HG03460 (cell line): ENCODE measurements at regions not wholly inside any gene's neighbourhood (a gene's known extent, or its start where the extent isn't known, plus 50 kb on each side); places are given as distances from the start of the nearest gene placed in this dataset.

Source experiments
- ATAC-seq: cut with Tn5 transposase; IDR thresholded peaks from one replicate; pipeline ENCODE4 v1.9.1; 2021; ENCODE audit not compliant: unreplicated experiment

DNA sequence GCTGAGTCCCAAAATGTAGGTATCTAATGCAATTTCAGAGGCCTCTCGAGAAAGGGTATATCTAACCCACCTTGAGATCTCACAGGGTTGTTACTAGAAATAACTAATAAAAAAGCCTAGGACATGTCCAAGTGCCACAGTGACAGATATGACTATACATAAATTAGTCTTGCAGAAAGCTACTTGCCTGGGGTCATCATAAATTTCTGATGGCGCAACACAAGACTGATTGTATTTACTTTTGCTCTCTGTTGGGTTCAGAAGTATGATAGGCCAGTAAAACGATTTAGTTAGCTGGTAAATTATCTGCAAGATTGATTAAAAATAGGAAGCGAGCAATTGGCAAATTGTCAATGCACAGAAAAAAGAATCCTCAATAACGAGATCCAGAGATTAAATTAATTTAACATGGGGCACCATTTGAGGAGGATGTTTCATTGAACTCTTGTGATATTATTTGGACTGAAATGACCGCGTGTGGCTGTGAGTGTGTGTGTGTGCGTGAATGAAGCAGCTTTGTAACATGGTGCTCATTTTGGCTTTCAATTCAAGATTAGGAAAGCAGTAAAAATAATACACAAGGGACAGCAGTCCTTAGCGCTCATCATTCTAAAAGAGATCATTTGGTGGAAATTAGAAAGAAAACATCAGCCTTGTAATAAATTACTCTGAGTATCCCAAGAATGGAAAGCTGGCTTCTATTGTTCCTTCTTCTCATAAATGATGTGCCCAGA lies 157.4 kb upstream of the ZFHX3 start:
- no peak for ATAC-seq

DNA sequence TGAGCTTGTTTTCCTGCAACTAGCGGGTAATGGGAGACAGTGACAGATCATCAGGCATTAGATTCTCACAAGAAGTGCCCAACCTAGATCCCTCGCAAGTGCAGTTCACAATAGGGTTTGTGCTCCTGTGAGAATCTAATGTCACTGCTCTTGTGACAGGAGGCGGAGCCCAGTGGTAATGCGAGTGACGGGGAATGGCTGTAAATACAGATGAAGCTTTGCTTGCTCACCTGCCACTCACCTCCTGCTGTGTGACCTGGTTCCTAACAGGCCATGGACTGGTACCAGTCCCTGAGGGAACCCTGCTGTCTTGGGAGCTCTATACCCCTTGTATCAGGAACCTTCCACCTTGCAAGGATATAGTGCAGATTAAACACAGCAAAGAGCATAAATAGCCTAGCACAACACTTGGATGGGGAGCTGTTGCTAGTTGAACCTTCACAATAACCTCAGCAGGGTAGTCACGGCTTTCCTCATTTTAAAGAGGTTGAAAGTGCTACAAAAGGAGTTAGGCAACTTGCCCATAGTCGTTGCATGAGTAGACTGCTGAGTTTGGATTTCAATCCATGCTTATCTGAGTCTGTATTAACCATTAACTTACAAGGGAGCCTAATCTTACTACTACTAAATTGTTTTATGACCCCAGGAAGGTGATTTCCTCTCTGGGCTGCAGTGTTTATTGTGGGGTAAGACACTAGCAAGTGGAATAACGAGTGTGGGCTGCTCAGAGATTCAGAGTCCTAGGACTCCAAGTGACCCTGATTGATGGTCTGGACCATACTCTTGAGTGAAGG lies 156.6 kb upstream of the ZFHX3 start:
- no peak for ATAC-seq

DNA sequence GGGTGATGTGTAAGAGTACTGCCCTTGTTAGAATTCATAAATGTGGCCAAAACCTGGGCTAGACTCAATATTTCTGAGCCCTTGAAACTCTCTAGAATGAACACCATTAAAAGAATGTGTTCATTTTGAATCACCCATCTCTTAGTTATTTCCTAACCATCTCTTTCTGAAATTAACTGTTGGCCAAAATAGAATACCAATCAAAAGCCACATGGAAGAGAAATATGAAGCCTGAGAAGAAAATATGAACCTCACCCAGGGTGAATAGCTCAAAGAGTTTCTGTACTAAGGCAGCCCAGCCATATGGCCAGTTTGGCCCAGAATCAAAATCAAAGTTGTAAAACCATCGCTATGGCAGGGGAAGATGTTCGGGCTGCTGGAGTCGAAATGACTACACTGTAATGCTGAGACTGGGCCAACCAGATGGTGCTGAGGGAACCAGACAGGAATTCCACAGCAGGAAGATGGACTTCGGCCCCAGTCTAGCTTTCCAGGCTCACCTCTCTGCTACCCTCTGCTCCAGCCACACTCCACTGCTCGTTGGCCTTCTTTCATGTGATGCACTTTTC lies 154.3 kb upstream of the ZFHX3 start:
- no peak for ATAC-seq

DNA sequence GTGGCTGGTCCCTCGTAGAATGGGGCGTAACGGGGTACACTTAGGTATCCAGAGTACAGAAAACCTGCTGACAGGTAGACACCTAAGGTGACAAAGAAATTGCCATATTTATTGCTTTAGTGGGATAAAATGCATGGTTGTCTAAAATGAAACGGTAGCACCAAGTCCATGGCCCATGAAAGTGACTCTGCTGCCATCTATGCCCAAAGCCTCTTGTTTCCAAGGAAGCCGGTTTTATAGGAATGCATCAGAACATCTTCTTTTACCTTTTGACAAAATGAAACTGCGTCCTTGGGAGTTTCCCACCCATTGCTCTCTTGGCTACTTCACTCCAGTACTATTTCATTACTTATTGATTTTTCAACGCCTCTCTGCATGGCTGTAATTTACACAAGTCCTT lies 151.3 kb upstream of the ZFHX3 start:
- no peak for ATAC-seq

DNA sequence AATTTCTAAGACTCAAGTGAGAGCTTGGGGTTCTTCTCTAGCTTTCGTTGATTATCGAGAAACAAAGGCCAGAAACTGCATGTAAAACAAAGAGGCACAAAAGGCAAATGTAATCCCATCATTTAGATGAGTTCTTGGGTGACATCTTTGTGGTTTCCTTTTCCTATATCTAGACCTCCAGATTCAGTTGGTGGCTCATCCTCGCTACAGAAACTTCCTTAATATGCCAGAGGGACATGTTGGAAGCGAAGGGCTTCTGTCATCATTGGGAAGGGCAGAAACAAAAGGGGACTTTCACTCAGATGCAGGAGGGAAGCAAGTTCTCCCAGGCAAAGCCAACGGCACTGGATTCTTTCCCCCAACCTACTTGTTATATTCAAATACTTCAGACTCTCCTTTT lies 150.6 kb upstream of the ZFHX3 start:
- ATAC-seq, result no peak

DNA sequence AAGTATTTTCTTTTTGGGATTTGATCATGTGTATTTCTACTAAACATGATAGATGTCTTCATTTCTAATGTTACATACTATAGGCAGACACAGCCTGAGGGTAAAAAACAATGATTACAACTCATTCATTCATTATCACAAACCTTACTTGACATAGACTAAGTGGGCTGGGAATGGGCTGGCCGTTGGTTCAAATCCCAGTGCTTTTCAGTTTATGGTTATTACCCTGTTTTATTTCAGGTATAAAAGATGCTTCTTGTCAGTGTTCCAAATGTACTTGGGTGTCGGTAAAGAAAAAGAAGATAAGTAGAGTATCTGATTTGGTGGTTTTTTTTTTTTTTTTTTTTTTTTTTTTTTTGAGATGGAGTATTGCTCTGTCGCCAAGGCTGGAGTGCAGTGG lies 149.7 kb upstream of the ZFHX3 start:
- no peak for ATAC-seq

DNA sequence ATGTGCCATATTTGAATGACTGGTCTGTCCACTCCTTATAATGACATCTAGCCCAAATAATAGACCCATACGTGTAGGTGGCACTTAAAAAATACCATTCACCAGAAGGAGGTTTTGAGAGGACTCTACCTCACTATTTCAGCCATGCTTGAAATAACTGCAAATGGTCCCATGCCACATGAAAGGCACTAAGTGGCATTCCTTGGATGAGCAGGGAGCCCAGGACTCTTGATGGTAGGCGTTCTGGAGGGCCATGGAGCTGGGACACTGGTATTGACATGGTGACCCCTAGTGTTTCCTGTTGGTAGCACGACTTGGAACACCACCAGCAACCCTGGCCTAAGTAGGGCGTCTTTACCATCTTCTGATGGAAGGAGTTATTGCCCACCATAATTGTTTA lies 148.7 kb upstream of the ZFHX3 start:
- ATAC-seq, result peak; percentile 79

DNA sequence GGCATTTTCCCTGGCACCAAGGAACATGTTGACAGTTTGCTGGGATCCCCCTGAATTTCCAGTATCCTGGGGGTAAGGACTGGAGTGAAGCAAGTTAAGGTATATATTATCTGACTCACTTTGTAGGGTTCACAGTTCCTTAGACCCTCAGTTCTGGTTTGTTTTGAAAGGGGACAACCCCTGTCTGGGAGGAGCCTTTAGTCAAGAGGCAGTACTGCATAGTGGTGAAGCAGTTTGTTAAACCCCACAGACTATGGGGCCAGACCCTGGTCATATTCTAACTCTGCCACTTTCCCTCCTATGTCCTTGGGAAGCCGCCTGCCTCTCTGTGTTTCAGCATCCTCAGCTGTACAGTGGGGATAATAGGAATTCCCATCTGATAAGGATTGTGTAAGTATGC lies 145.5 kb upstream of the ZFHX3 start:
- ATAC-seq, result no peak

DNA sequence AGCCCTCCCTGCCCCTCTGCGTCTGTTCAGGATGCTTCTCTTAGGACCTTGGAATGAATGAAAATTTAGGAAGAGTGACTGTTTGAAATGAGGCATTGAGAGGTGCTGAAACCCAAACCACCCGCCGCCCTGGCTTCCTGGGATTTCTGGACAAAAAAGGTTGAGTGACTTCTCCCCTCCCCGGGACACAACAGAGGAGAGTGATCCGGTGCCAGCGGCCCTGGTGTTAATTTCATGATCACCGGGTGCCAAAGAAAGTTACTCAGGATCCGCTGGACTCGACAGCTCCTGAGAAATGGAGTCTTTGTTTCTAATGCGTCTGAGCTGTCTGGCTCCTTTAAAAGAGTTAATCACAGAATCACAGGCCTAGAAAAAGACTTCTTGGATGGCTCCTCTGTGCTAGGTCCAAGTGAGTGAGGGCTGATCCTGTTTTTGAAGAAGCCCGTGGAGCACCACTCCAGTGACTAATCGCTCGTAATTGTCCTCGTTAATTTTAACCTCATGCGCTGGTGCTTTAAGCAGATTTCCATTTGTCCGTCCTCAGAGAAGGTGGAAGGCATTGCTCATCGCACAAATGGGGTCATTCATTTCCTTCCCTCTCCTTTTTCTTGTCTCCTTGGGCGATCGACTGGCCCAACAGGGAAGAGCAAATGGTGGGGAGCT lies 144.4 kb upstream of the ZFHX3 start:
- no peak for ATAC-seq

DNA sequence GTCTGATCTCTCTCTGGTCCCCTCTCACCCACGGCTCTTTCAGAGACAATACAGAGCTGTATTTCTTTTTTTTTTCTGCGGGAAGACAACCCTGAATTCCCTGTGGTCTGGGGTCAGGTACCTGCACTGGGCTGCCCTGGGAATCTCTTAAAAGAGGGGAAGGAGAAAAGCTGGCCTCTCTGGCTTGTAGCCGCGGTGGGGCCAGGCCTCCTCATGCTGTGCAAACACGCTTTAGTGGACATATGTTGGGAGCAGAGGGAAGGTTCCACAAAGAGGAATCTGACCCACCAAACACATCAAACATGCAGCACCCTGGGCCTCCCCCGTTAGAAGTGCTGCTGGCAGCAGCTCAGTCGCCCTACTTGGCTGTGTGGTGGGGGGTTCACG lies 143.7 kb upstream of the ZFHX3 start:
- ATAC-seq, result no peak

DNA sequence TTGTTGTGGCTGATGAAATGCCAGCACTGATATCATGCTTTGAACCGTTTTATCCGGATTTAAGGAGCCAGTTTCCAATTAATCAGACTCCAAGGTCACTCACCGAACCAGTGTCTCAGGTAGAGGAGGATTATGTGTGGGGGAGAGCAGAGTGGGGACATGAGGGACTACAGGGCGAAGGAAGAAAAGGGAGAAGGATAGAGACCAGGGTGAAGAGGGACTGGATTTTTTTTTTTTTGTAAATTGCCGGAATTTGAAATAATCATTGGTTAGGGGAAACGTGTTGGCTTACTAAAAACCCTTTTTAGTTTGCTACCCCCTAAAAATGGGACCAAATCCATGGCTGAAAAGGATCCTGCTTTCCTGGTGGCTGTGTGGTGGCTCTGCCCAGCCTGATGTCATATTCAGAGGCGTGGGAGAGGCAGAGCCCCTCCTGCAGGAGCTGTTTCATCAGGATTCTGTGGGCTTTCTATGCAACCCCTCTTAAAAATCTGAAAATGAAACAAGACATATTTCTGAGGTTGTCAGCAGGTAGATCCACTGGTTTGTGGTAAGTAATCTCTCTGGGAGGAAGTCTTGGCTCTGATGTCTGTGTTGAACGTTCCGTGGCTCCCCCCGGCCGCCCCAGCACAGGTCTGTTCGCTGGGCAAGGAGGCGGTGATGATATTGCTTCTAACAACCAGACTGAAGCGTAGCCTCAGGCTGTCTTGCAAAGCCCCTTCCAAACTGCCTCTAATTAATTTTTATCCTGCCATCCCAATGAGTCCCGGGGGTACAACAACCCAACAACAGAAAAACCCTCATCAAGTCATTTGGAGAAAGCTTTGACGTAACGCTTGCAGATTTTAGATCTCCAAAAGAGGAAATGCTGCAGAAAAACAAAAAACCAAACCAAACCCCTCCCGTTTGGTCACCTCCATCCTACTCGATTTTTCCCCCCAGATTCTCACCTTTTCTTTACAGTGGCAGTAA lies 143.0 kb upstream of the ZFHX3 start:
- no peak for ATAC-seq

DNA sequence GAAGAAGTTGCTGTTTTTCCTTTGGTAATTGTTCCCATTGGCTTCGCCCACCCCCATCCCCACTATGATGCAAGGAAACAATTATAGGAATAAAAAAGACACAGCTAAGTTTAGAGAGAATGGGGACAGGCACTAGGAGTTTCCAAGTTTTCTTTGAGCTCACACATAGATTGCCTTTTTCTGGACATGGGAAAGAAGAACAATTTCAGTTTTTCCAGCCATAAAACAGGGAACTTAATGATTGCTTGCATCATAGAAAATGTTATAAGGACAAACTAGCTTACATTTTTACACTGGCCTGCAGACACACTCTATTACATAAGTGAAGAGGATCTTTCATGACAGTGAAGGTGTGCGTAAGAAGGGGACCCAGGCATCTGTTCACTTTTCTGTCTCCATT lies 142.3 kb upstream of the ZFHX3 start:
- ATAC-seq, result no peak

DNA sequence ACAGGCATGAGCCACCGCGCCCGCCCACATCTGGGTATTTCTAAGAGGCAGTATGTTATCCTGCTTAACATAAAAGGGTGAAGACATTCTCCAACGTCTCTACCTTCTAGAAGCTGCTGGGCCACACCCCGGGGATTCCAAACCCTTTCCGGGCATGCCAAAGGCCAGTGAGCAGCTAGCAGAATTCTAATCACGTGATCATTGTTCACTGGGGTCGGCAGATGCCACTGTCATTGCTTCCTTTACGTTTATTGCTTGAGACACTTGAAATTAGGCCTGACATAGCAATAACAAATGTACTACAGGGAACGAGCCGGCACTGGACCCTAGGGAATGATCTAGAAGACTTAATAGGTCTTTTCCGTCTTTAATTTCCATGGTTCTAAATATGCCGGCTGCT lies 141.2 kb upstream of the ZFHX3 start:
- no peak for ATAC-seq

DNA sequence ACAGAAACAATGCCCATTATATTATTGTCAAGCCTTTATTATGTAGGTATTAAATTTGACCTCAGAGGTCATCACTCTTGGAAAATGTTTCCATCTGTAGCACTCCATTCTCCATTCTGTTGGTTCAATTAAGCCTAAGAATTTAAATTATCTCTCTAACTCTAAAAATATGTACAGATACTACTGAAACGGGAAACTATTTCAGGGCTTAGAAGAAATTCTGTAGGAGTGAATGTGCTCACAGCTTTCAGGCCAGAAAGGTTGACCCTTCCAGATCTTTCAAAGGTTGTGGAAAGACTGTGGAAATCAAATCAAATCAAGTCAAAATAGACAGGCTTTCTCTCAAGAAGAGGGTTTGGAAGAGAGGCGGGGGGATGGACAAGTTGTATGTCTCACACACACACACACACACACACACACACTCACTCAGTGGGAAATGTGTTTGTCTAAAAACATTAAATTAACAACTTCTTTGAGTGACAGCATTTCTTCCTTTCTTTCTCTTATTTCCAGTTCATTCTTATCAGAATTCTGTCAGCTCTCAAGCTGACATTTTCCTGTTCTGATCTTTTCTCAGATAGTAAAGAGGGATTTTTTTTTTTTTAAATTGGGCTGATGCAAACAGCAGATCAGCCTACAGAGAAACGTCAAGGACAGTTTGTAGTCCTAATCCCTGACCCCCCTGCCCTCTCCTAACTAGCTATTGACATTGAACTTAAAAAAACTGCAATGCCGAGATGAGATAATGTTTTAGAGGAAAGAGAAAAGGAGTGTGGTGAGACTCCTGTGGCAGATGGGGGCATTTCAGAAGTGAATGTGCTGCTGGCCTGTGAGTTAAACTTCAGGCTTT lies 139.0 kb upstream of the ZFHX3 start:
- ATAC-seq, result no peak

DNA sequence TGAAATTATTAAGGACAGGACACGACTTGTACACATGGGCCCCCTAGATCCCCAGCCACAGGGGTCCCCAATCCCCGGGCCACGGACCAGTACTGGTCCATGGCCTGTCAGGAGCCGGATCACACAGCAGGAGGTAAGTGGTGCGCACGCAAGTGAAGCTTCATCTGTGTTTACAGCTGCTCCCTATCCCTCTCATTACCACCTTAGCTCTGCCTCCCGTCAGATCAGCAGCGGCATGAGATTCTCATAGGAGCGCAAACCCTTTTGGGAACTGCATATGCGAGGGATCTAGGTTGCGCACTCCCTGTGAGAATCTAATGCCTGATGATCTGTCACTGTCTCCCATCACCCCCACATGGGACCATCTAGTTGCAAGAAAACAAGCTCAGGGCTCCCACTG lies 137.8 kb upstream of the ZFHX3 start:
- no peak for ATAC-seq

DNA sequence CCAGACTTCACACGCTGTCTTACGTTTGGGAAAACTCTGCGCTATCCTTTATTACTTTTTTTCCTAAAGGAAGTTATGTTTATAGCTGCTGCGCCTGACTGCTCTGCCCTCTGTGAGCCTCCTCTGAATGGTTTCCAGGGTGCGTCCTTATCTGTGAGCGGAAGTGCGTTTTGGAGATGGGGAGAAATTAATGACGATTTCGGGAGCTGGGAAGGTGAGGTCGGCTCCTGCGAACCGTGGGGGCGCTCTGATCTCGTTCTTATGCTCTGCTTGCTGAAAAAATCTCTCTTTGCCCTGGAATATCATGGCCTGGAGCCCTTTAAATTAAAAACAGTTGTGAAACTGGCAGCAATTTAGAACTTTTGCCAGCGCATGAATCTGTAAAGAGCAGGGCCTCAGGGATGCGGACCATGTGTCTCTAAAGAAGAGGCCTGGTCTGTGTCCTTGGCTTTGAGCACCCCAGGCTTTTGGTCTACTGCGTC lies 135.7 kb upstream of the ZFHX3 start:
- no peak for ATAC-seq

DNA sequence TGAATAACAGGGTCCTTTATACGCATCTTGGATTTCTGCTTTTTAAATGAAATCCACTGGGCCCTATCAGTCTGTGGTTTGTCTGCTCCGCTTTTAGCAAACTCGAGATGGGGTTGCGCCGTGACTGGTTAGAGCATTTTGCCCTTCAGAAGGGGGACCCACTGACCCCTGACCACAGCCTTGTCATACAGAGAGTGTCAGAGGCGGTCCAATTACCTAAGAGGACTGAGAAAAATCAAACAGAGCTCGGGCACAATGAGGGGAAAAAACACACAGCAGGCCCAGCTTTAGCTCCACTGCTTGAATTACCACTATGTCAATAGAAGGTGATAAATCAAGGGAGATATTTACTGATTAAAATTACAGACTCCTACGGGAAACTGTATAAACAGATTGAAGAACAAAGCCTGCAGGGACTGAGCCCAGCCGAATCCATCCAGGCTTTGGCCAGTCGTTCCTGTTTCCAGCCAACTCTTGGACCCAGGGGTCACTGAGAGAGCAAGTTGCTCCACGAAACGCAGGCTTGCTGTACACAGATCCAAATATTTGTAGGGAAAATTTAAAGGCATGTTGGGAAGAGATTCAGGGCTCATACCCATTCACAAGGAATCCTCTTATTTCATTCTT lies 131.9 kb upstream of the ZFHX3 start:
- ATAC-seq, result no peak

DNA sequence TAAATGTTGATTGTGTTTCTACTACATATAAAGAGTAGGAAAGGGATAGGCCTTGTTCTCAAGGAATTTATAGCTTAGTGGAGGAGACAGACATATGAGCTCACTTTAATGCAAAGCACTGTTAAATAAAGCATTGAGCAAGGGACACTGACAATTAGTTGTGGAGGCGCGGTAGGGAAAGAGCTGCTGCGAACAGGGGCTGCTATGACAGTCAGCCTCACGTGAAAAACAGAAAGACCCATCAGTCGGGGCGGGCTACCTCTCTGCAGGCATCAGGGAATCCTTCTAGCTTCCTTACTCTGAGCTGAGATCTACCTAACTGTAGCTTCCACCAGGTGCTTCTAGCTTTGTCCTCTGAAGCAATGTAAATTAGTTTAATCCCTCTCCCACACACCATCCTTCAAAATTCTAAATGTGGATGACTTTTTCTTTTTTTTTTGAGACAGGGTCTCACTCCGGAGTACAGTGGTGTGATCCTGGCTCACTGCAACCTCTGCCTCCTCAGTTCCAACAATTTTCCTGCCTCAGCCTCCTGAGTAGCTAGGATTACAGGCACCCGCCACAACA lies 129.9 kb upstream of the ZFHX3 start:
- no peak for ATAC-seq

DNA sequence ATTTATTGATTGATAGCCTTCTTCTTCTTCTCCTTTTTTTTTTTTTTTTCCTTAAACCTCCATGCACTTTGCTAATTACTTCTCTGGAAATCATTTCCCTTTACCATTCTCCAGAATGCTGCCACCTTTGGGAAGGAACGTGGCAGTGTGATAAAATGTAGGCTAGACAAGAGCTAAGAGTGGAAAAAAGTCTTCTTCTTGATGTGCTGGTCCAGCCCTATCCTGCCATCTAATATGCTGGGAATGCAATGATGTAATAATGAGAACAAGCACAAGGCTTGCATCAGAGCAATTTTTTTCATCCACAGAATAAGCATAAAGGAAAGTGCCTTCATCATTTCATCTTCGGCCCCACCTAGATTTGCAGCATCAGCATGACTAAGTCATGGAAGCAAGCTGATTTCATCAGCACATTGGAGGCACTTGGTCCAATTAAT lies 128.7 kb upstream of the ZFHX3 start:
- ATAC-seq, result no peak
